Esophagus squamous epithelium (tissue), 4 donors: ENCODE measurements at regions not wholly inside any gene's neighbourhood (a gene's known extent, or its start where the extent isn't known, plus 50 kb on each side); places are given as distances from the start of the nearest gene placed in this dataset.

Experiments
- POLR2A ChIP-seq, 4 donors: fragments of 450-650 bp; IDR thresholded peaks; one replicate each; pipeline ENCODE4 v1.6.1; 2017; ENCODE audit warnings: antibody characterized with exemption in 4 of 4, mild to moderate bottlenecking in 4 of 4, moderate library complexity in 3 of 4
- TF ChIP-seq, protein P1 (sequence below), 6 experiments: fragments of 450-650 bp in 4 of 6; fragments of 200-600 bp in 2 of 6; sonication (generic) in 2 of 6; IDR thresholded peaks; one replicate each; pipeline ENCODE4 v1.5.1; 2016 to 2019; ENCODE audit warnings: antibody characterized with exemption in 6 of 6, mild to moderate bottlenecking in 4 of 6, moderate library complexity in 4 of 6

GRCh38 chr7:91345449-91345848 lies 81.2 kb downstream of the FZD1 start:
- TF ChIP-seq, protein P1, sequence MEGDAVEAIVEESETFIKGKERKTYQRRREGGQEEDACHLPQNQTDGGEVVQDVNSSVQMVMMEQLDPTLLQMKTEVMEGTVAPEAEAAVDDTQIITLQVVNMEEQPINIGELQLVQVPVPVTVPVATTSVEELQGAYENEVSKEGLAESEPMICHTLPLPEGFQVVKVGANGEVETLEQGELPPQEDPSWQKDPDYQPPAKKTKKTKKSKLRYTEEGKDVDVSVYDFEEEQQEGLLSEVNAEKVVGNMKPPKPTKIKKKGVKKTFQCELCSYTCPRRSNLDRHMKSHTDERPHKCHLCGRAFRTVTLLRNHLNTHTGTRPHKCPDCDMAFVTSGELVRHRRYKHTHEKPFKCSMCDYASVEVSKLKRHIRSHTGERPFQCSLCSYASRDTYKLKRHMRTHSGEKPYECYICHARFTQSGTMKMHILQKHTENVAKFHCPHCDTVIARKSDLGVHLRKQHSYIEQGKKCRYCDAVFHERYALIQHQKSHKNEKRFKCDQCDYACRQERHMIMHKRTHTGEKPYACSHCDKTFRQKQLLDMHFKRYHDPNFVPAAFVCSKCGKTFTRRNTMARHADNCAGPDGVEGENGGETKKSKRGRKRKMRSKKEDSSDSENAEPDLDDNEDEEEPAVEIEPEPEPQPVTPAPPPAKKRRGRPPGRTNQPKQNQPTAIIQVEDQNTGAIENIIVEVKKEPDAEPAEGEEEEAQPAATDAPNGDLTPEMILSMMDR (IDR thresholded peaks at IDR 0.05), result no peak
- no peak for TF ChIP-seq POLR2A (IDR thresholded peaks at IDR 0.05)
